Spleen (tissue), 11 donors: ENCODE measurements at regions not wholly inside any gene's neighbourhood (a gene's known extent, or its start where the extent isn't known, plus 50 kb on each side); places are given as distances from the start of the nearest gene placed in this dataset.
"Not testable (repeated sequence)": the region's sequence is repeated elsewhere in the genome, so short reads cannot be mapped to it uniquely, and the experiment has no call there.

Experiments used
- DNase-seq: peaks from one replicate; pipeline ENCODE4 v3.0.0-alpha.2; 2020
- H3K27ac ChIP-seq, 8 donors: fragments of 200-600 bp; sonication (generic) in 7 of 8; 1 replicate in 4 of 8; 2 replicates in 4 of 8; pipeline versions ENCODE4 v1.5.0 to v1.8.0; 2016 to 2021; ENCODE audit warnings: inconsistent platforms in 4 of 8, mild to moderate bottlenecking in 4 of 8, moderate library complexity in 1 of 8
- H3K27me3 ChIP-seq, 7 donors: fragments of 200-600 bp; sonication (generic) in 6 of 7; replicated peaks in 1 of 7; 1 replicate in 4 of 7; 2 replicates in 3 of 7; pipeline versions ENCODE4 v1.5.0 to v1.8.0; 2016 to 2021; ENCODE audit warnings: inconsistent platforms in 3 of 7, mild to moderate bottlenecking in 1 of 7
- H3K36me3 ChIP-seq, 6 donors: fragments of 200-600 bp; sonication (generic) in 5 of 6; 1 replicate in 4 of 6; 2 replicates in 2 of 6; pipeline versions ENCODE4 v1.5.0 to v1.8.0; 2016 to 2021; ENCODE audit warnings: inconsistent platforms in 2 of 6
- H3K4me1 ChIP-seq, 6 donors: fragments of 200-600 bp; sonication (generic) in 5 of 6; 1 replicate in 3 of 6; 2 replicates in 3 of 6; pipeline versions ENCODE4 v1.5.0 to v1.8.0; 2016 to 2021; ENCODE audit warnings: inconsistent platforms in 3 of 6
- H3K4me3 ChIP-seq, 8 donors: fragments of 200-600 bp; sonication (generic) in 7 of 8; 1 replicate in 4 of 8; 2 replicates in 4 of 8; pipeline versions ENCODE4 v1.5.0 to v1.8.0; 2016 to 2021; ENCODE audit warnings: inconsistent platforms in 4 of 8, mild to moderate bottlenecking in 4 of 8, moderate library complexity in 2 of 8
- H3K9me3 ChIP-seq, 8 donors: fragments of 200-600 bp; sonication (generic) in 7 of 8; 1 replicate in 4 of 8; 2 replicates in 4 of 8; pipeline versions ENCODE4 v1.5.0 to v1.8.0; 2016 to 2021; ENCODE audit warnings: inconsistent platforms in 4 of 8
- CTCF ChIP-seq, 11 experiments: fragments of 200-600 bp in 7 of 11; fragments of 450-650 bp in 4 of 11; sonication (generic) in 4 of 11; IDR thresholded peaks in 8 of 11; conservative IDR thresholded peaks in 3 of 11; 1 replicate in 7 of 11; 2 replicates in 4 of 11; pipeline versions ENCODE4 v1.4.0 to v1.8.0; 2016 to 2021; ENCODE audit warnings: antibody characterized with exemption in 11 of 11, inconsistent platforms in 4 of 11, mild to moderate bottlenecking in 1 of 11
- POLR2A ChIP-seq, 3 donors: fragments of 450-650 bp; IDR thresholded peaks; one replicate each; pipeline ENCODE4 v1.5.1; 2017; ENCODE audit warnings: antibody characterized with exemption in 3 of 3, mild to moderate bottlenecking in 1 of 3
- POLR2AphosphoS5 ChIP-seq, 3 donors: sonication (generic); formaldehyde crosslinking; IDR thresholded peaks; one replicate each; pipeline ENCODE4 v1.5.1; 2017; ENCODE audit warnings: antibody characterized with exemption in 3 of 3
- whole genome bisulfite sequencing, 5 donors: extraction: QIAGEN DNeasy Blood & Tissue Kit in 3 of 5; methylation state at CpG; one replicate each; pipeline versions ENCODE4 v1.1.5 to v1.1.7; 2013 to 2018; 5-methylcytosine and 5-hydroxymethylcytosine counted together
- intact Hi-C: fragments of 100-400 bp; cut with DNase I; formaldehyde crosslinking; loops from one replicate; pipeline ENCODE4 v1.15.0; 2023; ENCODE audit warnings: low total_unique reads
- donor health status: healthy with polysubstance abuse.
- donor health status: DM: no; HTN: no; CAD: no; lungs with moderate emphysema.
- donor health status: DM: no; HTN: no; CAD: no.
- donor health status: Bipolar disorder and iron deficiency.
- donor health status: healthy.
- donor health status: DM: no; HTN: no; CAD: no.
- donor health status: DM: yes; HTN: yes; CAD: no.

- DNase-seq, result no peak
- Histone ChIP-seq H3K27ac (no peak overlapping the region), H3K36me3 (no peaks in the 10 kb centered on the region), H3K4me1 (no peaks in the 10 kb centered on the region), H3K4me3 (no peak overlapping the region), H3K9me3 (no peaks in the 10 kb centered on the region), H3K27me3 (no peaks in the 10 kb centered on the region)
- WGBS, 5 donors, result 91 to 100% (median 94%) methylated on average over 2 to 3 of the region's 3 CpGs
- TF ChIP-seq POLR2AphosphoS5 (IDR thresholded peaks at IDR 0.05) (no peak), CTCF (IDR thresholded peaks at IDR 0.05 in 8 of 11, conservative IDR thresholded peaks at IDR 0.05 in 3 of 11) (no peak), POLR2A (IDR thresholded peaks at IDR 0.05) (no peak)
- intact Hi-C loops, result no loop called here
Measured at GRCh38 chr2:113361051-113361450, 76.4 kb upstream of the ZNG1B start.

GRCh38 chr2:113357071-113357470, 78.3 kb upstream of the PAX8 start:
- Histone ChIP-seq H3K9me3 (no peaks in the 10 kb centered on the region), H3K27me3 (no peaks in the 10 kb centered on the region), H3K27ac (no peak overlapping the region), H3K4me3 (no peak overlapping the region), H3K36me3 (no peaks in the 10 kb centered on the region), H3K4me1 (no peaks in the 10 kb centered on the region)
- DNase-seq, result no peak
- 86 to 91% (median 88%) methylated on average over 3 of the region's 3 CpGs for WGBS, 5 donors
- TF ChIP-seq CTCF (IDR thresholded peaks at IDR 0.05 in 8 of 11, conservative IDR thresholded peaks at IDR 0.05 in 3 of 11), result no peak
- no peak for TF ChIP-seq POLR2A (IDR thresholded peaks at IDR 0.05)
- no peak for TF ChIP-seq POLR2AphosphoS5 (IDR thresholded peaks at IDR 0.05)
- intact Hi-C loops, result no loop called here

- H3K27ac ChIP-seq, intact Hi-C loops, H3K27me3 ChIP-seq, H3K4me1 ChIP-seq, H3K9me3 ChIP-seq, H3K36me3 ChIP-seq, DNase-seq, H3K4me3 ChIP-seq: not testable (repeated sequence)
- 96 to 99% (median 97%) methylated on average over 5 of the region's 5 CpGs for WGBS, 5 donors
Measured at GRCh38 chr2:113356284-113356683, 77.6 kb upstream of the PAX8 start.

GRCh38 chr2:113355339-113356015, 76.8 kb upstream of the PAX8 start:
- DNase-seq, H3K27me3 ChIP-seq, H3K36me3 ChIP-seq, H3K4me1 ChIP-seq, H3K27ac ChIP-seq, H3K9me3 ChIP-seq, intact Hi-C loops, H3K4me3 ChIP-seq: not testable (repeated sequence)
- WGBS, 5 donors, result 77 to 87% (median 78%) methylated on average over 8 of the region's 8 CpGs

- no peak overlapping the region for H3K4me3 ChIP-seq
- no peaks in the 10 kb centered on the region for H3K36me3 ChIP-seq
- no peak for DNase-seq
- H3K27ac ChIP-seq, result no peak overlapping the region
- TF ChIP-seq CTCF (IDR thresholded peaks at IDR 0.05 in 8 of 11, conservative IDR thresholded peaks at IDR 0.05 in 3 of 11) (no peak), POLR2AphosphoS5 (IDR thresholded peaks at IDR 0.05) (no peak), POLR2A (IDR thresholded peaks at IDR 0.05) (no peak)
- H3K27me3 ChIP-seq, result peaks cover 0 to 6% (median 0%) of the 10 kb centered on the region in 7 donors
- H3K4me1 ChIP-seq, result no peaks in the 10 kb centered on the region
- H3K9me3 ChIP-seq, result no peaks in the 10 kb centered on the region
- WGBS, 5 donors, result 43 to 62% (median 44%) methylated on average over 8 of the region's 8 CpGs
- intact Hi-C loops, result no loop called here
Measured at GRCh38 chr2:113351375-113352355, 72.9 kb upstream of the PAX8 start.

GRCh38 chr2:113343800-113344199, 65.1 kb upstream of the PAX8 start:
- H3K27ac ChIP-seq, H3K36me3 ChIP-seq, DNase-seq, H3K27me3 ChIP-seq, intact Hi-C loops, H3K9me3 ChIP-seq, H3K4me3 ChIP-seq: not testable (repeated sequence)
- peaks cover 0 to 10% (median 0%) of the 10 kb centered on the region in 6 donors for H3K4me1 ChIP-seq
- WGBS, 5 donors, result 77 to 100% (median 94%) methylated on average over 1 of the region's 1 CpG
